ENCODE measurements at regions not wholly inside any gene's neighbourhood (a gene's known extent, or its start where the extent isn't known, plus 50 kb on each side); places are given as distances from the start of the nearest gene placed in this dataset.
"Not testable (repeated sequence)": the region's sequence is repeated elsewhere in the genome, so short reads cannot be mapped to it uniquely, and the experiment has no call there.

- not testable (repeated sequence) for TF ChIP-seq POLR2A (IDR thresholded peaks at IDR 0.05; ENCODE audit: low read length); GATA1 (IDR thresholded peaks at IDR 0.05; ENCODE audit: low read depth, low read length)
These were observed 129.7 kb downstream of the DUSP6 start for GRCh38 chr12:89222580-89222979.
